GM19455 (cell line): ENCODE measurements at regions not wholly inside any gene's neighbourhood (a gene's known extent, or its start where the extent isn't known, plus 50 kb on each side); places are given as distances from the start of the nearest gene placed in this dataset.
"Not testable (repeated sequence)": the region's sequence is repeated elsewhere in the genome, so short reads cannot be mapped to it uniquely, and the experiment has no call there.

Experiments
- ATAC-seq: cut with Tn5 transposase; IDR thresholded peaks from one replicate; pipeline ENCODE4 v1.9.1; 2021; ENCODE audit not compliant: unreplicated experiment

DNA sequence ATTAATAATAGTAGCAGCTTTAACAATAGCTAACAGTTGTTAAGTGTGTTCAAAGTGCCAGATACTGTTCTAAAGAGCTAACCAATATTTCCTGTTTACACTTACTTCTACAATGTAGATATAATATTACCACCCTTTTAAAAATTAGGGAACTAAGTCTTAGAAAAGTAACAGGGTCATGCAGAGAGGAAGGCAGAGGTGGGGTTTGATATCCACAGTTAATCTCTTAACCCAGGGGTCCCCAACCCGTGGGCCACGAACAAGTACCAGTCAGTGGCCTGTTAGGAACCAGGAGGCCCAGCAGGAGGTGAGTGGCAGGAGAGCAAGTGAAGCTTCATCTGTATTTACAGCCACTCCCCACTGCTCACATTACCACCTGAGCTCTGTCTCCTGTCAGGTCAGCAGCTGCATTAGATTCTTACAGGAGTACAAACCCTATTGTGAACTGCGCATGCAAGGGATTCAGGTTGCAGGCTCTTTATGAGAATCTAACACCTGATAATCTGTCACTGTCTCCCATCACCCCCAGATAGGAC lies 89.1 kb downstream of the ACTL7B start:
- no peak for ATAC-seq

DNA sequence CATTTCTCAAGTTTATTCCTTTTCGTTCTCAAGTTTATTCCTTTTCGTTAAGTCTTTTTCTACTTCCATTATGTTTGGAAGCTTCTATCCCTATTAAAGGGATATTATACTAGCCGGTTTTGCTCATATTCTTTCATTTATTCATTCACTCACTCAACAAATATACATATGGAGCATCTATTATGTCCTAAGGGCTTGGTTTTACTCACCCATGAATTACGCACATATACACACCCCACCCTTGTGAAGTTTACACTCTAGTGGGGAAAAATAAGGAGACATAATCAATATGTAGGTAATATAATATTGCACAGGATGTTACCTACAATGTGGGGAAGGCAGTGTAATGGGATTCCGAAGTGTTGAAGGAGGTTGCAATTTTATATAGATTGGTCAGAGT lies 90.5 kb downstream of the ACTL7B start:
- no peak for ATAC-seq

DNA sequence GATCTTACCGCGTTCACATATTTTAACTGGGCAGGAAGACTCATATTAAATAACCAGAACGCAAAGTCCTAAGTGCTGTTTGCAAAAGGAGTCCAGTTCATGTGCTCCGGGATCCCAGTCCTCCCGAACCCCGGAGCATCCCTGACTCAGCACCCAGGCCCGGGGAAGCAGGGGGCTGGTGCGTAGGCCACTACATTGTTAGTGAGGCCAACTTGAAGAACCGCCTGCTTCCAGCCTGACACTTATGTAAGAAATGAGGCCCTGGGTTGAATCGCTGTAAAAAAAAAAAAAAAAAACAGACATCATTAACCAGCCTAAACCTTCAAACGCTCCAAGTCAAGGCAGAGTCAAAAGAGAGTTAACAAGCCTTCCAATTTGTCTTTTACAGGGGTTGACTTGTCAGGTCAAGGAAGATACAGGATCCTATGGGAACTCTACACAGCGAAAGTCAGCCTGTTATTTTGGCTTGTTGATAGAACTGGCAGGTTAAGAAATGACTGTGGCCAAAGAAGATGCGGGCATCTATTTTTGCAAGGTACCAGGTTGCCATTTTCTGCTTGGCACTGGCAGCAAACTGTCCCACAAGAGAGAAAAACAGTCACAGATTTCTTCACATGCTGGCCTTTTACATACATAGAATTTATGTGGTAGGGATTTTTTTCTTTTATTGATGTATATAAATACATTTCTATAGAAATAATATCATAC lies 93.3 kb downstream of the ACTL7B start:
- no peak for ATAC-seq

DNA sequence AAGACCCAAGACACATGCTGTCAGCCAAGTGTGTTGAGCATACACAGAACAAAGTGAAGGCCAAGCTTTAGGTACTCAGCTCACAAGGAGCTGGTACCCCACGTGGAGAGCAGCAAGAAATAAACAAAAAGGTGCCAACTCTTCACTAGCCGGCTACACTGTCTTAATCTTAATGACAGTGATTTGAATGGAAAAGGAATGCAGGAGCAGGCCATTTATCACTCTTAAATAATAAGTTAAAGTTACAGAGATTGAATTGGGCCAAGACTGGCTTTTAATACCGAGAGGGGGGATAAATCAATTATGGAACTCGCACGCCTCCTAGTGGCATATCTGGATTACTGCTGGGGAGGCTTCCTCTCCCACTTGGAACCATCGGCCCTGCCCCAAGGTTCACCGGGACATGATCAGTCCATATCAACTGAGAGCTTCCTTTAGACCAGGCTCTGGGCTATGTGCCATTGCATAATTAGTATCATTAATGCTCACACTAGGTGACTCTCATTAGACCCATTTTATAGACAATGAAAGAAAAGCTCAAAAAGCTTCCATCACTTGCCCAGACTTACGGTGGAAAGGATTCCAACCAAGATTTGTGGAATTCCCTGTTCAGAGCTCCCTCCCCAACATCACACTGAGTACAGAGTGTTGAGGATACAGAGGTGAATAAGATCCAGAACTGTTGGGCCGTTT lies 94.0 kb downstream of the ACTL7B start:
- no peak for ATAC-seq

DNA sequence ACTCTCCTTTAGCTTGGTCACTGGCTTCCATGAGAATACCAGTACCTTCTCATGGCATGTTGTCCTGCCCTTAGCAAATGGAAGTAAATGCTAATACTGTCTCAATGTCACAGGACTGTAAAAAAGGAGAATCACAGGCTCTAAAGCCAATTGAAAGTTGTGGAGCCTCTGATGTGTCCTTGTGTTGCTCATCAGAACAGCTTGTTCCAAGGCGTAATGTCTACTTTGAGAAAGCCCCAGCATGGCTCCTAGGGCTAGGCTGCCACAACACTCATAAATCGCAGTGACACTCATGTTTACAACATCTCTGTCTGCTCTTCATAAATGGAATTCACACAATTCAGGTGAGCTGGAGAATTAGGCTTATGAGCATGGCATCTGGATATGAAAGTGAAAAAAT lies 94.9 kb downstream of the ACTL7B start:
- ATAC-seq = no peak

DNA sequence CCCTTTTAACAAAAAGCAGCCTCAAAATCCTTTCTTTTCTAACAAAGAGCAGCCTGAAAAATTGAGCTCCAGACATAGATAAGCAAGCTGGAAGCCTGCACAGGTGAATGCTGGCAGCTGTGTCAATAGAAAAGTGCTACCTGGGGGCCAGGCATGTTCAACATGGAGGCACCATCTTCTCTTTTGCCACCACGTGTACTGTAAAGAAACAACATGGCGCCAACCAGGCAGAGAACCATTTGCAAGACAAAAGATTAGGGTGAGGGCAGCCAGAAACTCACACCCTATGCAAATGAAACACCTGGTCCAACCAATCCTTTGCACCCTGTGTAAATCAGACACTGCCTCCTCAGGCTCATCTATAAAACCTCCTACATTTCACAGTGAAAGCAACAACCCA lies 96.0 kb downstream of the ACTL7B start:
- ATAC-seq = no peak

DNA sequence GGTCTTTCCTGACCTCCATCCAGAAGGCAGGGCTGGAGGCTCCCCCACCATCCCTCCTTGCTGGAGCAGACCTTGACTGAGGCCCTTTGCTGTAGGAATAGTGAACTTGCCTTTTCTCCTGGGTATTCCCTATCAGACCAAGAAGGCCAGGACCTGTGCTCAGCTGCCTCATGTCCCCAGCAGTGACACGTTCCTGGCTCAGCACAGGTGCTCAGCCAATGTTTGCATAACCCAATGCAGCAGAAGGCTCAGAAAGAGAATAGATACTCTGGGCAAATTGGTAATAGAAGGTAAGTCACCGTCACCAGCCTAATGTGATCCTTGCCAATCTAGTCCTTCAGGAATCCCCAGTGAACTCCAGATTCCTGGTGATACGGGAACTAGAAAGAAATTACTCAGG lies 96.4 kb downstream of the ACTL7B start:
- ATAC-seq = no peak

DNA sequence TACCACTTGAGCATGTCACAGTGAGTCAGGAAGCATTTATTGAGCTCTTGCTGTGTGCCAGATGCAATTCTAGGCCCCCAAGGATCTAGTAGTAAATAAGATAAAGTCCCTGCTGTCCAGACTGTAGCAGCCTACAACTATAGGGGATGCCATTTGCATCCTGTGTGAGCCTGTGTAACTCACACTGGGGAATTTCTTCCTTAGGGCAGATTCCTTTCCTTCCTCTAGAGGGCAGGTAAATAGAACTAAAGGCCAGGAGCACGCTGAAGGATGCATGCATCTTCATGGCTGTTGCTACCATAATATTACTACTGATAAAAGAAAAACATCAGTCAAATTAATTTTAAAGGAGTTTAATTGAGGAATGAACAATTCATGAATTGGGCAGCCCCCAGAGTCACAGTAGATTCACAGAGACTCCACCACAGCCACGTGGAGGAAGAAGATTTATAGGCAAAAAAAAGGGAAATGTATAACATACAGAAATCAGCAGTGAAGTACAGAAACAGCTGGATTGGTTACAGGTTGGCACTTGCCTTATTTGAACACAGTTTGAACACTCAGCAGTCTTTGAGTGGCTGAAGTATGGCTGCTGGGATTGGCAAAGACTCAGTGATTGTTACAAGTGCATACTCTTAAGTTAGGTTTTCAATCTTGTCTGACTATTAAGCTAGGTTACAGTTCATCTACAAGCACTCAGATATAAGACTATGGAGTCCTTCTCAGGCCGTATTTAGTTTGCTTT lies 98.9 kb downstream of the ACTL7B start:
- no peak for ATAC-seq

DNA sequence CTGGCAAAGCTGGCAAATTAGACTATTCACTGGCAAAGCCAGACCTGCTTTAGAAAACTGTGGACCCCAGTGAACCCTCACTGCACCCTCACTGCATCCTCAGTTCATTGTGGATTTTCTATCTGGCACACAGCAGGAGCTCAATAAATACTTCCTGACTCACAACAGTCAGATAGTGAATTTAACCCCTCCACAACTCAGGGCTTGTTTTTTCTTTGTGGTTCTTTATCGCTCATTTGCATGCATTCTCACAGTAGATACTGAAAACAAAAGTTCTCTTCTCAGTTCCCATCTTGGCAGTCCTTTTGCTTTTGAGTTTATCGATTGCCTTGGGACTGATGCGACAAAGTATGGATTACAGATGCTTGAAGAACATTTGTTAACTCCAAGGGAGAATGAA lies 99.8 kb downstream of the ACTL7B start:
- ATAC-seq = peak; percentile 89

DNA sequence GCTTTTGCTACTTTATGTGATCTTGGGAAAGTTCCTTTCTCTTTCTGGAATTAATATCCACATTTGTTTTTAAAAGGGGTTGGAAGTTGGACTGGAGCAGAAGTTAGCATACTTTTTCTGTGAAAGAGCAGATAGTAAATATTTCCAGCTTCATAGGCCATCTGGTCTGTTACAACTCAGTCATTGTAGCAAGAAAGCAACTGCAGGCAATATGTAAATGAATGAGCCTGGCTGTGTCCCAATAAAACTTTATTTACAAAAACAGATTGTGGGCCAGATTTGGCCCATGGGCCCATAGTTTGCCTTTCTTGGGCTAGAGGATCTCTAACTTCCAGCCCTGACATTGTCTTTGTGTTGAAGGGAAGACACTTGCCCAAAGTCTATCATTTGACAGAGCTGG lies 104.4 kb downstream of the ACTL7B start:
- ATAC-seq = no peak

DNA sequence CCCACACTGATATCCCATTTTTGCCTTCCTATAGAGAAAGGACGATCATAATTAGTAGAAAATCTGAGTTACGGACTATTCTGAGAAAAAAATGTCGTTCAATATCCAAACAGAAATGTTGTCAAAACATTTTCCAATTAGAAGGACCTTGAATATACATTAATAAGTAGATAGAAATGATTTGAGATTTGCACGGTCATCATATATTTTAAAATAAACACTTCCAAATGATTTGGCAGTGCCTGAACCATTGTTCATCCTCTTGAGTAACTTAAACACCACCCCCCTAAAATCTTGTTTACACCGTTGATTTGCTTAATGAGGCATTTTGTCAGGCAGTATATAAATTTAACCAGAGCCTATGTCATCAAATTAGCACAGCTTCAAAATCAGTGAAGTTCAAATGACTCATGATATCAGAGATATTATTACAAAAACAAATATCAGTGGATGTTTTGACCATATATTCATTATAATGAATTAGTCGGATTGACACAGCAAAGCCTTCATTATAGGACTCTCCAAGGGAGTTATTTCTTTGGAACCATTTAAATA lies 105.0 kb downstream of the ACTL7B start:
- ATAC-seq = no peak

DNA sequence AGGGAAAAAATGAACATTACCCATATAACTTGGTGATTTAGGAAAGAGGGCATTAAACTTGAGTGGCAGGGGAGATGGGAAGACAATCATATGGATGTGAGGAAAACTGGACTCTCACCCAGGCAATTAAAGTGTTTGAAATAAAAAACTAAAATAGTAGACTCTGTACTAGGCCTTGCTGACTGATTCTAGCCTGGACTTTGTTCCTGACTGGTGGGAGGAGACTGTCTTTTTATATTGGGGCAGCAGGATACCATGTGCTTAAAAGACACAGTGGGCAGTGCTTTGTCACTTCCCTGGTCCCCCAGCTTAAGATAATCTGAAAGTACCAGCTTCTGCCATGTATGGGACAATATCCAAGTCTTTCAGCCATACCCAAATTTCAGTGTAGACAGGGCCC lies 107.0 kb downstream of the ACTL7B start:
- ATAC-seq = no peak

DNA sequence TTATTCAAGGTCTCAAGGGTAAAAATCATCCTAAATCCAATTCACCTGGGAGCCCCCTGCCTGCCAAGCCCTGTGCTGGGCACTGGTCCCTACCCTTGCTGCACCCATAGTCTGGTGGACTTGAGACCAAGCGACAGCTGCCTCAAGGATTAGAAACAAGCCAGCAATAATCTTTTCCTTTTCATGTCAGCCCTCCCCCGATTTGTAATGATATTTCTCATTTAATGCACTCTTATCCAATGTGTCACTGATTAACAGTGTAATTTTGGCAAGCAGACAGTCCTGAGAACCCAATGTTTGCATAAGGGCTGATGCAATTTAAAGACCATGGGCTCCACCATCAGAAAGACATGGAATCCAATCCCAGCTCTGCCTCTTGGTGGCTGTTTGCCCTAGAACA lies 108.9 kb downstream of the ACTL7B start:
- ATAC-seq = no peak

DNA sequence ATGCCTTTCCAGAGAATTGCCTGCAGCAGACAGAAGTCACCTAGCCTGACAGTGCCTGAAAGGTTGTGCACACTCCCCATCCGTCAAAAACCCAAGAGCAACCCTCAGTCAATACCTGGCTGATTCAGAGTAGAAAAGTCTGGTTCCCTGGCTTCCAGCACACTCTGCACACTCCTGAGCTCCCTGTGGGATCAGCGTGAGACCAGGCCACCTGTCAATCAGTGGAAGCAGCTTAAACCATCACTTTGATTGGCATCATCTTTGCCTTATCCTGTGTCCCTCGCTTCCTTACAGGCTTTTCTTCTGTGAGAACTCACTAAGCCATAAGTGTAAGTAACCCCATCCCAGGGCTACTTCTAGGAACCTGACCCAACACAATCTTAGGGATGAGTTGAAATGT lies 109.8 kb downstream of the ACTL7B start:
- ATAC-seq = no peak

DNA sequence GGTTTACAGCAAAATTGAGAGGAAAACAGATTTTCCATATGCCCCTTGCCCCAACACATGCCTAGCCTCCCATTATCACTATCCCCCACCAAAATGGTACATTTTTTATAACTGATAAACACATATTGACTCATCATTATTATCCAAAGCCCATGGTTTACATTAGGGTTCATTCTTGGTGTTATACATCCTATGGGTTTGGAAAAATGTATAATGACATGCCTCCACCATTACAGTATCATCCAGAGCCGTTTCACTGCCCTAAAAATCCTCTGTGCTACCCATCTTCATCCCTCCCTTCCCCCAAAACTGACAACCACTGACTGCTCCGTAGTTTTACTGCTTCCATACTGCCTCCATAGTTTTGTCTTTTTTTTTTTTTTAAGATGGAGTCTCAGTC lies 111.1 kb downstream of the ACTL7B start:
- no peak for ATAC-seq

DNA sequence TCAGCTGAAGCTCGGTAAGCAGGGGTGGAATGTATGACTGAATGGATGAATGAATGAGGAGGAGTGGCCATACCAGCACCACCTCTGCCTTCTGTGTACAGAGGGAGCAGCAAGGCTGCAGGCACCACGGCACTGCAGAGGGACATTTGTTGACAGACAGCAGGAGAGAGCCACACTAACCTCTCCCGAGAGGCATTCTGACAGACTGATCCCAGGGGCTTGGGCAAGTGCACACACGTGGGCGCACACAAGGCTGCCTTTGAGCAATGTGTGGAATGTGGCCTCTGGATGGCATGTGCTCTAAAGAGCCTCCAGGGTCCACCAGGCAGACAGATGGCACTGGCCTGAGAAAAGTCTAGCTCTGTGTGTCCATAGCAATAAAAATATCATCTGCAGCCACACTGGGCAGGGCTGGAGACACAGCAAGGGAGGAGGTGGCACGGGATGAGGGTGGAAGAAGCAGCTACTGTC lies 111.8 kb downstream of the ACTL7B start:
- ATAC-seq = no peak

DNA sequence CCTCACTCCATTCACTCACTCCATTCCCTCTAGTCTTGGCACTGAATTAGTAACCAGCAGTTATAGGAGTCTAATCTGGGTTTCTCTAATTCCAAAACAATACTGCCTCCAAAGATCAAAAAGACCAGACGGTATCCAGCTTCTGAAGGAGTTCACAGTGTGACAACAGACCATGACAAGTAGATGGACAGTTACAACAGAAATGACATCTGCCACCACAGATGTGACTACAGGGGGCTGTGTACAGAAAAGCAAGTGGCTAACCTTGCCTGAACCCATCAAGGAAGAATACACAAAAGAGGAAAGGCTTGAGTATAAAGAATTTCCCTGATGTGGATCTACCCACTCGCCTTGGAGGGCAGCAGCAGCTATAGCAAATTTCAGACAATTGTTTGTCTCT lies 112.4 kb downstream of the ACTL7B start:
- ATAC-seq = no peak

DNA sequence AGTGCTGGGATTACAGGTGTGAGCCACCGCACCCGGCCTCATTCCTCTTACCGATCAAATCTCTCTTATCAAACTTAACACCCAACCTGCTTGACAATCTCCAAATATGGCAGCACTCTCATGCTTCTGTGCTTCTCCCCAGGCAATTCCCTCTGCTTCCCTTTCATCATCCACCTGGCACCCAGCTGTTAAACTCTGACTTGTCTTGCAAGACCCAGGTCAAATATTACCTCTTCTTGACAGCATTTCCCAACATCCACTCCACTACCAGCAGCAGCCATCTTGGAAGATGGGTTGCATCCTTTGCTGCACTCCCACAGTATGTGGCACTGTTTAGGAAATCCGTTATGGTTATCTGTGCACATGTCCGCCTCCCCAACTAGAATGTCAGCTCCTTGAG lies 113.6 kb downstream of the ACTL7B start:
- ATAC-seq = no peak

DNA sequence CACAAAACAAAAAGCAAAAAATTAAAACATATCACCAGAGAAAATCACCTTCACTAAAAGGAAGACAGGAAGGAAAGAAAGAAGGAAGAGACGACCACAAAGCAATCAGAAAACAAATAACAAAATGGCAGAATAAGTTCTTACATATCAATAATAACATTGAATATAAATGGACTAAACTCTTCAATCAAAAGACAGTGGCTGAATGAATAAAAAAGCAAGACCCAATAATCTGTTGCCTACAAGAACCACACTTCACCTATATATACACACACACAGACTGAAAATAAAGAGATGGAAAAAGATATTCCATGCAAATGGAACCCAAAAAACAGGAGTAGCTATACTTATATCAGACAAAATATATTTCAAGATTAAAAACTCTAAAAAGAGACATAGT lies 124.5 kb downstream of the ACTL7B start:
- not testable (repeated sequence) for ATAC-seq

DNA sequence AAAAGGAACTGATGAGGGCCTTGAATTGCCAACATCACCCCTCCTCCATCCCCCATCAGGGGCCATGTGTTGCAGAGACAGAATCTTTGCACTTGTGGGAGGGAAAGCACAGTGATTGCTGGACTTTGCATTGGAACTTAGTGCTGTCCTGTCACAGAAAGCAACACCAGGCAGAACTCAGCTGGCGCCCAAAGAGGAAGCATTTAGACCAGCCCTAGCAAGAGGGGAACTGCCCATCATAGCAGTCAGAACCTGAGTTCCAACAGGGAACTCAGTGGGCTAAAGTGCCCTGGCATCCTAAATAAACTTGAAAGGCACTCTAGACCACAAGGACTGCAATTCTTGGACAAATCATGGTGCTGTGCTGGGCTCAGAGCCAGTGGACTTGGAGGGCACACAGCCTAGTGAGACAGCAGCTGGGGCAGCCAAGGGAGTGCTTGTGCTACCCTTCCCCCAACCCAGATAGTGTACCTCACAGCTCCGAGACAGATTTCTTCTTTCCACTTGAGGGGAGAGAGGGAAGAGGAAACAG lies 128.1 kb downstream of the ACTL7B start:
- ATAC-seq = no peak

DNA sequence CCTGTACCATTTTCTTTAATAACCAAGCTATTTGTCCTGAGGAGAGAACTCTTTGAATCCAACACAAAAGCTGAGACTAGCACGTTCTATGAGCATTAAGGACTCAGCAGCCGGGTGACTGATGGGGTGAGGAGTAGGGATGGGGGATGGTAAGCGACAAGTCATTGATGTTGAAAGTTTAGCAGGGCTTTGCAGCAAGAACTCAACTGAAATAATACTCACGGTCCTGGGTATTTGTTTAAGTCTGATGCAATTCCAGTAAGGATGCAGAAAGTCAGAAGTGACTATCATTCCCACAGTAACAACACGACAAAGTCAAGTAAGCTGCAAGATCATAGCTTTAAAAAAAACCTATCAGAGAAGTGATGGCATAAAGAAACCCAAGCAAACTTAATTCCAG lies 131.1 kb downstream of the ACTL7B start:
- ATAC-seq = no peak
